GM20000 (cell line): ENCODE measurements at regions not wholly inside any gene's neighbourhood (a gene's known extent, or its start where the extent isn't known, plus 50 kb on each side); places are given as distances from the start of the nearest gene placed in this dataset.

ENCODE experiments used
- DNase-seq: peaks from one replicate; pipeline ENCODE4 v3.0.0; 2012; ENCODE audit warnings: low spot score
- TF ChIP-seq, protein P1 (sequence below): IDR thresholded peaks from 2 replicates; pipeline ENCODE4 v1.5.1; 2012; ENCODE audit warnings: mild to moderate bottlenecking, control low read depth; ENCODE audit errors: extremely low read depth, missing control alignments

DNA sequence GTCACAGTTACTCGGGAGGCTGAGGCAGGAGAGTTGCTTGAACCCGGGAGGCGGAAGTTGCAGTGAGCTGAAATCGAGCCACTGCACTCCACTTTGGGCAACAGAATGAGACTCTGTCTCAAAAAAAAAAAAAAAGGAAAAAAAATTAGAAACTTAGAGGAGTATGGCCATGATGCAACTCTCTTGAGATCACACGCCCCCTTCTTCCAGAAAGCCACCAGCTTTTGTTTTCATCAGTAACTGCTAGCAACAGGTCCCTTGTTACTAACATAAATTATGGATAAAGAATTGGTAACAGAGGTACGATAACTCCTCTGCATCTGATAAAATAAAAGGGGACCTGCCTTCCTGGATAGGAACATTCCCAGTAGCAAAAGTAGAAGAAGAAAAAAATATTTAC is 308.2 kb downstream of the CD83 start:
- no peak for DNase-seq
- TF ChIP-seq, protein P1, sequence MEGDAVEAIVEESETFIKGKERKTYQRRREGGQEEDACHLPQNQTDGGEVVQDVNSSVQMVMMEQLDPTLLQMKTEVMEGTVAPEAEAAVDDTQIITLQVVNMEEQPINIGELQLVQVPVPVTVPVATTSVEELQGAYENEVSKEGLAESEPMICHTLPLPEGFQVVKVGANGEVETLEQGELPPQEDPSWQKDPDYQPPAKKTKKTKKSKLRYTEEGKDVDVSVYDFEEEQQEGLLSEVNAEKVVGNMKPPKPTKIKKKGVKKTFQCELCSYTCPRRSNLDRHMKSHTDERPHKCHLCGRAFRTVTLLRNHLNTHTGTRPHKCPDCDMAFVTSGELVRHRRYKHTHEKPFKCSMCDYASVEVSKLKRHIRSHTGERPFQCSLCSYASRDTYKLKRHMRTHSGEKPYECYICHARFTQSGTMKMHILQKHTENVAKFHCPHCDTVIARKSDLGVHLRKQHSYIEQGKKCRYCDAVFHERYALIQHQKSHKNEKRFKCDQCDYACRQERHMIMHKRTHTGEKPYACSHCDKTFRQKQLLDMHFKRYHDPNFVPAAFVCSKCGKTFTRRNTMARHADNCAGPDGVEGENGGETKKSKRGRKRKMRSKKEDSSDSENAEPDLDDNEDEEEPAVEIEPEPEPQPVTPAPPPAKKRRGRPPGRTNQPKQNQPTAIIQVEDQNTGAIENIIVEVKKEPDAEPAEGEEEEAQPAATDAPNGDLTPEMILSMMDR = no peak

DNA sequence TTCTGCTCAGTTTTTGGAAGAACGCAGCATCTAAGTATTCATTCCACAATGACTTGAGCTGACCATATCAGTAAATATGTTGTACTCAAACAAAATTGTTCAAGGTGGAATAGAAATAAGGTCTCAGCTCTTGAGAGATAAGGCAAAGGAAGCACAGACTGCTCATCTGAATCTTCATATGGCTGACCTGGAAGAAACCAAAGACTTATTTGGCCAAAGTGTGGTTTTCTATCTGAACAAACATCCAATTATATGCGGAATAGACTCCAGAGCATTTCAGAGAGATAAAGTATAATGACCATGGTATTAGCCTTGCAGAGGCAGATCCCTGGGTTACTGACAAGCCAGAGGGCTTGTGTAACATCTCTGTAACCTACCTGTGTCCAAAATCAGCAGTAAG is 308.7 kb downstream of the CD83 start:
- no peak for DNase-seq
- TF ChIP-seq, protein P1 = no peak

DNA sequence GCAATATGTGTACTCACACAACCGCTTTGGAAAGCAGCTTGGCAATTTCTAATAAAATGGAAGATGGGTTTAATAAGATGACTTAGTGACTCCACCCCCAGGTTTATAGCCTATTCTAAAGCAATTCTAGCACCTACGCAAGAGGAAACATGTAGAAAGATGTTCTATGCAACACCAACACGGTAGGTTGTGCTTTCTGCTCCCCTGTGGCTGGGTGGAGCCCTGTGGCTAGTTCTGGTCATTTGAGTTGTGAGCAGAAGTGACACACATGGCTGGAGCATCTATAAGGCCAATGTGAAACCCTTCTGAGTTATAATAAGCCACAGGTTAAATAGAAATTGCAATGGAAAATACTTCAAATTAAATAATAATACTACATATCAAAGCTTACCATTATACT is 310.7 kb downstream of the CD83 start:
- TF ChIP-seq, protein P1 = no peak
- no peak for DNase-seq

DNA sequence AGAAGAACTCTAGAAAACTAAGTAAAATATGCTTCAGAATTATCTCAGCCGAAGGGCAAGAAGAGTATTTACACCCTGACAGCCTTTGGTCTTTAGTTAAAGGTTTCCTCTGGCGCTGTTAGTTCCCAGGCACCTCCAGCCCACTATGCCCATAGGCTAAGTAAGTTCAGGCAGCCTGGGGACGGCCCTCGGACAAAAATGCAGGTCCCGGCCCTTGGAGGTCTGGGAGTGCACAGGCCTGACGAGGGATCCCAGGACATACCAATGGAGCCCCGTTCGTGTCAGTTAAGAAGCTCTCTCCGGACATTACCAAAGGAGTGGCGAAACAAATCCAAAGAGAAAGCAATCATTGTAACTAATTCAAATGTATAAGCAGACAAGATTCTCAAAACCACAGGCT is 311.8 kb downstream of the CD83 start:
- no peak for DNase-seq
- TF ChIP-seq, protein P1 = no peak

DNA sequence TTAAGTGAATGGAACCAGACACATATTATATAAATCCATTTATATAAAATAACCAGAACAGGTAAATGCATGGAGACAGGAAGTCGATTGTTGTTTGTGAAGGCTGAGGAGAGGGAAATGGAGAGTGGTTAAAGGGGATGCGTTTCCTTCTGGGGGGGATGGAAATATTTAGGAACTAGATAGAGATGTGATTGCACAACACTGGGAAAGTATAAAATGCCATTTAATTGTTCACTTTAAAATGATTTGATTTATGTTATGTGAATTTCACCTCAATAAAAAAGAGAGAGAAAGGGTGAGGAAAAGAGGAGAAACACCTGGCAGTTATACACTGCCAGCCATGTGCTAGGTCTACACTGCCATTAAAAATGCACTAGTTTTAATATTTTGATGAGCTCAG is 312.6 kb downstream of the CD83 start:
- DNase-seq = no peak
- TF ChIP-seq, protein P1 = no peak

DNA sequence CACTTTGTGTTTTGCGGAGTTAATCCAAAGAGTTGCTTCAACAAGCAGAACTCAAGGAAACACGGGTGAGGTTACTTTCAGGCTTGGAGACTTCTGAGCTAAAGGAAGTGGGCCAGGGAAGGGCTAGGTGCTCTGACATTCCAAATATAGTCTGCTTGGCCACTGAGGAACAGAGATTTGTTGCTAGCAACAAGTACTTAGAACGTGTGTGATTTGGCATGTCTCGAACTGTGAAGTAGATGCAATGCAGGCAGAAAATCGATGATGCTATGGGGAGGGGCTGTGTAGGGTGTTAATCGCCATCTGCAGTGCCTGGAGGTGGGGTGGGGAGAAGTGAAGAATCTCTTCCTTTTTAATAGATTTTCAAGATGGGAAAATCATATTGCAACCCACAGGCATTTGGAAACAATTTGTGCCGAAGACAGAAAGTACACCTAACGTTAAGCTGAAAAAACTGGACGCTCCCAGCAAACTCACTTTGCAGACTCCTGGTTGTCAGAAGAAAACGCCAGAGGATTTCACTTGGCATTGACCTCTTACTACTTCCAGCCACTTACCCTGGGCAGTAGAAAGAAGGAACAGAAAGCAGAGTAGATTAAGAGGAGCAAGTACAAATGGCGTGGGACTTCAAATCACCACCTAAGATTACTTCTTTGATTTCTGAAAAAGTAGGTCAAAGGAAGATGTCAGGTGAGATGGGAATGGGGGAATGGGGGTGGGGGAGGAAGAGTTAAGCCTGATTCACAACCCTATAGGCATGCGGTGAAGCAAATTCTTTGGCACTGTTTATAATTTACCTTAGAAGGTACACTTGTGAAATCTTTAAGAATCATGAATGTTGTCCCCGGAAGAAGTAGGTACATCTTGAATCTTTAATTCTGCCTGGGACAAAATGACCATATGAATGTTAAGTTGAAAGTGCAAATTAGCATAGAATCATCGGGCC is 314.1 kb downstream of the CD83 start:
- no peak for DNase-seq
- TF ChIP-seq, protein P1 = no peak

DNA sequence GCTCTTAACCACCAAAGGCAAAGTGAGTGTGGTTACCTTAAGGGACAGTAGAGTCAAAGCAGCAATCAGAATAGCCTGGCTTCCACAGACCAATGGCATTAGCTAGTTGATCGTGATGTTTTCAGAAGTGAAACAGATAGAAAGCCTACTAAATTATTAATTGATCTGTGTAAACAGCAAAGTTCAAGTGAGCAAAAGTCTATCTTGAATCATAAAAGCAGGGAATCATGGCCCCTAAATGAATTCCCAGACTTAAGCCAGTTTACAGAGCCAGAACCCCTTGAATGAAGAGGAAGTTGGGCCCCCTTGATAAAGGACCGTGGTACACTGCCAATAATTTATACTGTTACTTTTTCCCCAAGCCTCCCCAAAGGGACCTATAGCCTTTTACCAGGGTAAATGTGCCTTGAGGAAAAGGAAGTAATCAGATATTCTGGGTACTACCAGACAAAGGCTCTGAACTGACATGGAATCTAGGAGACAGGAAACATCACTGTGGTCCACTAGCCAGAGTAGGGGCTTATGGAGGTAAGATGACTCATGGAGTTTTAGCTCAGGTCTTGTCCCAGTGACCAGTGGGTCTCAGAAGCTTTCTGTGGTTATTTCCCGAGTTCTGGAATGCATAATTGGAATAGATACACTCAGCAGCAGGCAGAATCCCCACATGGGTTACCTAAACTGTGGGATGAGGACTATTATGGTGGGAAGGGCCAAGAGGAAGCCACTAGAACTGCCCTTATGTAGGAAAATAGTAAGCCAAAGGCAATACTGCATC is 317.5 kb downstream of the CD83 start:
- DNase-seq = no peak
- TF ChIP-seq, protein P1 = no peak
